ENCODE measurements at regions not wholly inside any gene's neighbourhood (a gene's known extent, or its start where the extent isn't known, plus 50 kb on each side); places are given as distances from the start of the nearest gene placed in this dataset.
"Not testable (repeated sequence)": the region's sequence is repeated elsewhere in the genome, so short reads cannot be mapped to it uniquely, and the experiment has no call there.

- Histone ChIP-seq H3K27ac (no peak overlapping the region), H3K9me3 (no peaks in the 10 kb centered on the region), H3K4me3 (replicated peaks in 1 of 3) (no peak overlapping the region), H3K27me3 (no peaks in the 10 kb centered on the region), H3K36me3 (no peaks in the 10 kb centered on the region), H3K4me1 (no peaks in the 10 kb centered on the region)
- intact Hi-C loops (cut with DNase I): no loop called here
- DNase-seq: no peak
- TF ChIP-seq CTCF (IDR thresholded peaks at IDR 0.05) (no peak), POLR2A (IDR thresholded peaks at IDR 0.05) (no peak)
- 84 to 86% methylated on average over 31 to 33 of the region's 33 CpGs for WGBS, 2 donors
These were observed 111.4 kb upstream of the SFSWAP start for GRCh38 chr12:131599190-131600159.

GRCh38 chr12:131600160-131600532 lies 110.7 kb upstream of the SFSWAP start:
- no peaks in the 10 kb centered on the region for H3K27me3 ChIP-seq

GRCh38 chr12:131601499-131601898 lies 109.4 kb upstream of the SFSWAP start:
- WGBS, 2 donors: 84 to 91% methylated on average over 4 to 5 of the region's 5 CpGs
- intact Hi-C loops (cut with DNase I); H3K4me1 ChIP-seq; H3K36me3 ChIP-seq; H3K4me3 ChIP-seq (replicated peaks in 1 of 3); DNase-seq; H3K27ac ChIP-seq; H3K9me3 ChIP-seq; H3K27me3 ChIP-seq: not testable (repeated sequence)

More at GRCh38 chr12:131600160-131600532, 110.7 kb upstream of the SFSWAP start:
- no peaks in the 10 kb centered on the region for H3K4me1 ChIP-seq
- no peak overlapping the region for H3K4me3 ChIP-seq (replicated peaks in 1 of 3)
- TF ChIP-seq POLR2A (IDR thresholded peaks at IDR 0.05): no peak
- H3K9me3 ChIP-seq: no peaks in the 10 kb centered on the region
- intact Hi-C loops (cut with DNase I): no loop called here
- DNase-seq: no peak
- WGBS, 2 donors: 77 to 90% methylated on average over 6 of the region's 6 CpGs
- no peaks in the 10 kb centered on the region for H3K36me3 ChIP-seq
- no peak overlapping the region for H3K27ac ChIP-seq

- no peaks in the 10 kb centered on the region for H3K4me1 ChIP-seq
- TF ChIP-seq CTCF (IDR thresholded peaks at IDR 0.05) (no peak), POLR2A (IDR thresholded peaks at IDR 0.05) (no peak)
- no peak overlapping the region for H3K27ac ChIP-seq
- H3K27me3 ChIP-seq: no peaks in the 10 kb centered on the region
- intact Hi-C loops (cut with DNase I): no loop called here
- no peaks in the 10 kb centered on the region for H3K36me3 ChIP-seq
- no peaks in the 10 kb centered on the region for H3K9me3 ChIP-seq
- 73 to 79% methylated on average over 7 to 8 of the region's 8 CpGs for WGBS, 2 donors
- DNase-seq: no peak
- no peak overlapping the region for H3K4me3 ChIP-seq (replicated peaks in 1 of 3)
These were observed 107.6 kb upstream of the SFSWAP start for GRCh38 chr12:131603106-131603938.

GRCh38 chr12:131603939-131604795 lies 106.7 kb upstream of the SFSWAP start:
- Histone ChIP-seq H3K36me3 (no peaks in the 10 kb centered on the region), H3K4me3 (replicated peaks in 1 of 3) (no peak overlapping the region), H3K27me3 (no peaks in the 10 kb centered on the region), H3K4me1 (no peaks in the 10 kb centered on the region), H3K9me3 (no peaks in the 10 kb centered on the region), H3K27ac (no peak overlapping the region)
- TF ChIP-seq POLR2A (IDR thresholded peaks at IDR 0.05): no peak
- TF ChIP-seq CTCF (IDR thresholded peaks at IDR 0.05): no peak
- 29 to 40% methylated on average over 17 to 21 of the region's 21 CpGs for WGBS, 2 donors
- intact Hi-C loops (cut with DNase I): no loop called here
- no peak for DNase-seq
